OCI-LY7 (cell line): ENCODE measurements at regions not wholly inside any gene's neighbourhood (a gene's known extent, or its start where the extent isn't known, plus 50 kb on each side); places are given as distances from the start of the nearest gene placed in this dataset.

Experiments used
- EZH2phosphoT487 ChIP-seq: fragments of 200-600 bp; sonication (generic); IDR thresholded peaks from 2 replicates; pipeline ENCODE4 v1.6.1; 2018; ENCODE audit warnings: low read depth, borderline replicate concordance, mild to moderate bottlenecking, mixed run types, antibody characterized with exemption, low read length, moderate library complexity, mixed read lengths
- TF ChIP-seq, protein P1 (sequence below): fragments of 200-600 bp; sonication (generic); conservative IDR thresholded peaks from 2 replicates; pipeline ENCODE4 v1.5.1; 2014; ENCODE audit warnings: mild to moderate bottlenecking, antibody characterized with exemption, low read length, moderate library complexity, mixed read lengths

DNA sequence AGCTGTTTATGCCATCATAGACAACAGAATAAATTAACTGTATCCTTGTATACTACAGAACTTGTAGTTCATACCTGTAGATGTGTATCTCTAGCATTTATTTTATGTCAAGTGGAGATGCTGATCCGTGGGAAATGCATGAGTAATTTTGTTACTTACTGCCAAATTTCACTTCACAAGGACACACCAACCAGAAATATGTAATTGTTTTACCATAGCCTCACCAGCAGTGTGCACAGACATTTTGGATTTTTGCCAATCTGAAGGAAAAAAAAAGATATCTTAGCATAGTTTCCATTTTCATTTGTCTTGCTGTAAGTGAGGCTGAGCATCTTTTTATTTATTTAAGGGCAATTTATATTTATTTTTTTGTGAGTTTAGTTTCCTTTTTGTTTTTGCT, 265.1 kb upstream of the OSR1 start:
- TF ChIP-seq, protein P1, sequence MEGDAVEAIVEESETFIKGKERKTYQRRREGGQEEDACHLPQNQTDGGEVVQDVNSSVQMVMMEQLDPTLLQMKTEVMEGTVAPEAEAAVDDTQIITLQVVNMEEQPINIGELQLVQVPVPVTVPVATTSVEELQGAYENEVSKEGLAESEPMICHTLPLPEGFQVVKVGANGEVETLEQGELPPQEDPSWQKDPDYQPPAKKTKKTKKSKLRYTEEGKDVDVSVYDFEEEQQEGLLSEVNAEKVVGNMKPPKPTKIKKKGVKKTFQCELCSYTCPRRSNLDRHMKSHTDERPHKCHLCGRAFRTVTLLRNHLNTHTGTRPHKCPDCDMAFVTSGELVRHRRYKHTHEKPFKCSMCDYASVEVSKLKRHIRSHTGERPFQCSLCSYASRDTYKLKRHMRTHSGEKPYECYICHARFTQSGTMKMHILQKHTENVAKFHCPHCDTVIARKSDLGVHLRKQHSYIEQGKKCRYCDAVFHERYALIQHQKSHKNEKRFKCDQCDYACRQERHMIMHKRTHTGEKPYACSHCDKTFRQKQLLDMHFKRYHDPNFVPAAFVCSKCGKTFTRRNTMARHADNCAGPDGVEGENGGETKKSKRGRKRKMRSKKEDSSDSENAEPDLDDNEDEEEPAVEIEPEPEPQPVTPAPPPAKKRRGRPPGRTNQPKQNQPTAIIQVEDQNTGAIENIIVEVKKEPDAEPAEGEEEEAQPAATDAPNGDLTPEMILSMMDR = no peak
- no peak for TF ChIP-seq EZH2phosphoT487
